ENCODE measurements at regions not wholly inside any gene's neighbourhood (a gene's known extent, or its start where the extent isn't known, plus 50 kb on each side); places are given as distances from the start of the nearest gene placed in this dataset.

- TF ChIP-seq CTCF (IDR thresholded peaks at IDR 0.05): no peak
- no peak for DNase-seq (ENCODE audit: low spot score)
- no peak overlapping the region for H3K4me3 ChIP-seq
- H3K27ac ChIP-seq: no peak overlapping the region
Observed at GRCh38 chr12:59383079-59383822, 212.6 kb upstream of the SLC16A7 start.

GRCh38 chr12:59382282-59383078, 213.3 kb upstream of the SLC16A7 start:
- Histone ChIP-seq H3K27ac (no peak overlapping the region), H3K4me3 (no peak overlapping the region)
- no peak for TF ChIP-seq CTCF (IDR thresholded peaks at IDR 0.05)
- DNase-seq (ENCODE audit: low spot score): no peak

- no peak overlapping the region for H3K27ac ChIP-seq
- no peak overlapping the region for H3K4me3 ChIP-seq
- no peak for TF ChIP-seq CTCF (IDR thresholded peaks at IDR 0.05)
- no peak for DNase-seq (ENCODE audit: low spot score)
Observed at GRCh38 chr12:59381106-59381505, 214.7 kb upstream of the SLC16A7 start.

DNA sequence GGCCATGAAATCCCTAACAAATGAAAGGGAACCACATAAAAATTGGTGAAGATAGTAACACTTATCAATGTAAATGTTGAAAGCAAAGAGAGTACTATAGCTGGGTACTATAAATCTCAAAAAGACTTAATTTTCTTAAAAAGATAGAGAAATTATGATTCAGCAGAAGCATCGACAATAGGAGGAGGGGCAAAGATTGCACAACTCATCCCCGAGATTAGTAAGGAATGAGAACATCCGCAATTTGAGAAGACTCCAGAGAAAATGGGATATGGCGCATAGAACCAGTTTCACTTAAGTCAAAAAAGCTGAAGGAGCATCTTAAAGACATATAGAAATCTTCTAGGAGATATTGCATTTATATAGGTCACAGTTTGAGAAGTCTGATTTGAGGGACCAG, 220.2 kb upstream of the SLC16A7 start:
- H3K27ac ChIP-seq: no peak overlapping the region
- TF ChIP-seq CTCF (IDR thresholded peaks at IDR 0.05): no peak
- no peak overlapping the region for H3K4me3 ChIP-seq
- DNase-seq (ENCODE audit: low spot score): no peak

- DNase-seq (ENCODE audit: low spot score): no peak
- Histone ChIP-seq H3K27ac (no peak overlapping the region), H3K4me3 (no peak overlapping the region)
- no peak for TF ChIP-seq CTCF (IDR thresholded peaks at IDR 0.05)
Observed at GRCh38 chr12:59374783-59375182, 221.0 kb upstream of the SLC16A7 start.

GRCh38 chr12:59372956-59373355, 222.9 kb upstream of the SLC16A7 start:
- no peak overlapping the region for H3K27ac ChIP-seq
- no peak for TF ChIP-seq CTCF (IDR thresholded peaks at IDR 0.05)
- no peak overlapping the region for H3K4me3 ChIP-seq
- DNase-seq (ENCODE audit: low spot score): no peak

DNA sequence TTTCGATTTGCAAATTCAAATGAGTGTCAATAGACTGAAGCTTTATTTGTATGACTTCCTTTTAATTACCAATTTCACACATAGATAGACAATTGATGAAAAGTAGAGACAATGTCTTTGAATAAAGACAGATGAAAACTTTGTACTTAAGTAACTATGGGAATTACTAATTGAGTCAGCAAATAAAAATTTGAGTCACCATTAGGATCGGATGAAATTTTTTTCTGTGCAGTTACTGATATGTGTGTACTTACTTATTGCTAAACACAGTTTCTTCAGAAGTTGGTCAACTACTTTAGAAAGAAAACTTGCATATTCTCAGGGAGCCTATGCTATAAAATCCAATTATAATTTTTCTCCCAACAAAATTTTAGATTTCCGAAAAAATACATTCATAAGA, 224.9 kb upstream of the SLC16A7 start:
- no peak for DNase-seq (ENCODE audit: low spot score)
- Histone ChIP-seq H3K4me3 (no peak overlapping the region), H3K27ac (no peak overlapping the region)
- TF ChIP-seq CTCF (IDR thresholded peaks at IDR 0.05): no peak

All from coronary artery (tissue), 2 donors.